GM19397 (cell line): ENCODE measurements at regions not wholly inside any gene's neighbourhood (a gene's known extent, or its start where the extent isn't known, plus 50 kb on each side); places are given as distances from the start of the nearest gene placed in this dataset.

Experiments
- ATAC-seq: cut with Tn5 transposase; IDR thresholded peaks from one replicate; pipeline ENCODE4 v1.9.1; 2021; ENCODE audit warnings: mild to moderate bottlenecking, moderate library complexity; ENCODE audit not compliant: unreplicated experiment

DNA sequence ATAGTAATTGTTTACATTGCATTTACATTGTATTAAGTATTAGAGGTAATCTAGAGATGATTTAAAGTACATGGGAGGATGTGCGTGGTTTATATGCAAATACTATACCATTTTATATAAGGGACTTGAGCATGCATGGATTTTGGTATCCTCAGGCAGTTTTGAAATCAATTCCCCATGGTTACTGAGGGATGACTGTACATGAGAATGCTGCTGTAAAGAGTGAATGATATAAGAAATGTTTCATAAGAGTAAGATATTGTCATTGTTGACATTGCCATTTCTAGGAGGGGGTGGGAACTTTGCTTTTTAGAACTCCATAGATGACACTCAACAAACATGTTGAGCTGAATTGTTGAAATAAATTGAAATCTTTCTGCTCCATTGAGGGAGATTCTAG is 185.0 kb downstream of the SEMA6A start:
- no peak for ATAC-seq

DNA sequence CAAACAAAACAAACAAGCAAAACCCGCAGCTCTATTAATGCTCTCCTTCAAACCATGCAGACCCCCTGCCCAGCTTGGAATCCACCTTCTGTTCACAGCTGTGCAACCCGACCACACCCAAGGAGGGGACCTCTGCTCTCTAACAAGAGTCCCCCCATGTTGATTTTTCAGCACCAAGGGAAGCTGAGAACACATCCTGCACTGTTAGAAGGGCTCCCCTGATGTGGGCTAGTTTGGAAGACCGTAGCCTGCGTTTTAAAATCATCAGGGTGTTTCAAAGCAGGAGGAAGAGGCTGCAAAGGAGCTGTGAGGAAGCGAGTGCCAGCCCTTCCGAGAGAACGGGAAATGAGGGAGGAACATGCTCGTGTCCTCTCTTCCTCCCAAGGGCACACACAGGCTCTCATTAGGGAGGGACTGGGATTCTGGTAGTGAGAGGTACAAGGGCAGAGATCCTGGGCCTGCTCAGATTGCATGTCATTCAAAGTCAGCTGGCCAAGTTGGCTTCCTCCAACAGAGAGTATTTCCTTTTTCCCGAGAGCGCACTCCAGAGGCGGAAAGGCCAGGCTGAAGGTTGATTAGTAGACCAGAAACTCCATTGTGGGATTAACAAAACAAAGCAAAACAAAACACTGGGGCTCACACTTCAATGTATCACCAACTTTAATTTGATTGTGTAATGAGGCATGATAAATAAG is 185.9 kb downstream of the SEMA6A start:
- no peak for ATAC-seq

DNA sequence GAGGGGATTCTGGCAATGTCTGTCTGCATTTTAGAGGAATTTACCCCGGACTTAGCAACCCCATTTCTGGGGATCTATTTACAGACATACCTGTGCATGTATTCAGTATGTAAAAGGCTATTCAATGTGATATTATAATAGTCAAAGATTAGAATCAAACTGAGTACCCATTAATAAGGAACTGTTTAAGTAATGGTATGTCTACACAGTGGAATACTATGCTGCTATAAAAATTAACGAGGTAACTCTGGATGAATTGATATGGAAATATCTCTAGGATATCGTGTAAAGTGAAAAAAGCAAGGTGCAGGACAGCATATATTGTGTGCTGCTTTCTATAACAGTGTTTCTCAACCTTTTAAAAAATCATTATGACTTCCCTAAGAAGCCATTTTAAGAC is 186.9 kb downstream of the SEMA6A start:
- no peak for ATAC-seq

DNA sequence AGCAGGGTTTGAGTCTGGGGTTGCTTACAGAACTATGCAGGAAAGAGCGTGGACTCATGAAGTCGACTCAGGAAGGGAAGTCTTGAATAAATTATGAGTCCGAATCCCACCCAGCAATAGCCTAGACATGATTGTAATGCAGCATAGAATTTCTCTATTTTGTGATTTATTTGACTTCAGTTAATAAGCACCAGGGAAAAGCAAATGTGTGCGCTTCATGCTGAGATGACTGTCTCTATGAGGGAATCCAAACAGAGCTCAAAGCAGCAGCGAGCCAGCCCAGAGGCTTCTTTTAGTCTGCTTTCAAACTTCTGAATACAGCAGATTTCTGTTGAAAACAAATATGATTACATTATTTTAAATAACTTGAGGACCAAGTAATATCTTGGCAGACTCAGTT is 188.0 kb downstream of the SEMA6A start:
- no peak for ATAC-seq

DNA sequence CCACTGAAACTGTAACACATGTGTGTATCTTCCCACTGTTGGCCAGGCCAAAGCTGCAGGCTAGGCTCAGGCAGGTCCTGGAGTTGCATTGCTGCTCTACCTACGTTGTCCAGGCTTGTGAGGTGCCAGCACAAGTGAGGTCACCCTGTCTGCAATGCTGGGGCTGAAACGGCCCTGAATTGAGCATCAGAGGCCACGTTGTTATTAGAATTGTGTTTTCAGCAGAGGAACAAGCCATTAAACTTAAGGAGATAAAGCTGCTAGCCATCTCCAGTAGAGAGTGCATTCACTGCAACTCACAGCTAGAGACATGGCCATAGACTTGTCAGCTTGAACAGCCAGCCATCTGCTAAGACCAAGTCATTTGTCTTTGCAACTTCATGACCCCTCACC is 191.8 kb downstream of the SEMA6A start:
- no peak for ATAC-seq

DNA sequence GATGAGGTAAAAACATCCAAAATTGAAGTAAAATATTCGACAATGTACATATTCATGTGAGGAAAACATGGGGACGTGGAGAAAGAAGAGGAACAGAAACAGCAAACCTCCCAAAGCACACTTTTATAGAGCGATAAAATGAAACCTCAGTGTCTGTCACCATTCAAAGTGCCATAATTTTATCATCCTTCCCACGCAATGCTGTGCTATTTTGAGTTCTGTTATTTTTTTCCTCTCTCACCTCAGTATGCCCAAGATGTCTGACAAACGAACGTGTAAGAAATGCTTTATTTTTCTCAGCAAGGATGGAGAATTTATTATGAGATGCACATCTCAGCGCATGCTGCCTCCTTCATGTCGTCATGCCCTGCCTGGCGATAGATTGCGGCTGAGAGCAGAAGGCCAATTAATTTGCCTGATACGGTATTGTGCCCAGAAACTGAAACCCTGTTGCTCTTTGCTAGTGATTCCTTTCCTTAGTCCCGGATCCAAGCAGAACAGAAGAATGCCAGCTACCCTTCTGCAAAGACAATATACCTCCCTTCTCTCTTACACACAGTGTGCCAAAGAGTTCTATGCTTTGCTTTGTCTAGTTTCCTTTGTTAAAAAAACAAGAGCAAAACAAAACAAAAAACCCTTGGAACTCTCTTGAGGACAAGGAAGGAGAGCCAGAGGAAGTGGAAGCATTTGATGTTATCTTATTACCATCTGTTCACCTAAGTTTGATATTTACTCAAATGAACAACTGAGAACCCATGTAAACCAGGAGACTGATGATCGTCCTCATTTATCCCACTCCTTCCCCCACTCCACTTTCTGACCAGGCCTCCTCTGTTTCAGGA is 192.4 kb downstream of the SEMA6A start:
- no peak for ATAC-seq

DNA sequence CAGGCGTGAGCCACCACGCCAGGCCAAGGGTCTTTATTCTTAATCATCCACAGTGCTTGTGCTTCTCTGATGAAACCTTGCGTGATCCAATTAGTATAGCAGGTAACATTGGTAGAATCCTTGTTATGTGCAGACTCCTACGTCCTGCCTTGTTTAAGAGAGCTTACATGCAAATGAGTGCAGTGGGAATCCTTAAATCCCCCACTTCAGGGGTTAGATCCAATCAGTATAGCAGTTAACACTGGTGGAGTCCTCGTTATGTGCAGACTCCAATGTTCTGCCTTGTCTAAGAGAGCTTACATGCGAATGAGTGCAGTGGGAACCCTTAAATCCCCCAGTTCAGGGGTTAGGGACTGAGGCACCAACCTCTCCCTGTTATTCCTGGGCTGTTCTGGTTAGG is 193.4 kb downstream of the SEMA6A start:
- ATAC-seq, result no peak

DNA sequence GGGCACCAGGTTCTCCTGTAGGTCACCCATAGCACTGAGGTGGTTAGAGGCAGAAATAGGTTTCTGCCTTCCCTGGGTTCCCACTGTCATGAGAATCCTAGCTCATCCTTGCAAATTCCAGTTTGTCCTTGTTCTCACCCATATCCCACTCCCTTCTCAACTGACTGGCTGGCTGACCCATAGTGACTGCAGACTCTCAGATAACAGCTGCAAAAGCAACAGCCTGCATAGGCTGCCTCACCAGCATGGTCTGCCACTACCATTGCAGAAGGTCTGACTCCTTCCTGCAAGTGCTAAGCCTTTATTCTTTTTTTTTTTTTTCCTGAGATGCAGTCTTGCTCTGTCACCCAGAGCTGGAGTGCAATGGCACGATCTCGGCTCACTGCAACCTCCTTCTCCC is 194.0 kb downstream of the SEMA6A start:
- ATAC-seq, result no peak

DNA sequence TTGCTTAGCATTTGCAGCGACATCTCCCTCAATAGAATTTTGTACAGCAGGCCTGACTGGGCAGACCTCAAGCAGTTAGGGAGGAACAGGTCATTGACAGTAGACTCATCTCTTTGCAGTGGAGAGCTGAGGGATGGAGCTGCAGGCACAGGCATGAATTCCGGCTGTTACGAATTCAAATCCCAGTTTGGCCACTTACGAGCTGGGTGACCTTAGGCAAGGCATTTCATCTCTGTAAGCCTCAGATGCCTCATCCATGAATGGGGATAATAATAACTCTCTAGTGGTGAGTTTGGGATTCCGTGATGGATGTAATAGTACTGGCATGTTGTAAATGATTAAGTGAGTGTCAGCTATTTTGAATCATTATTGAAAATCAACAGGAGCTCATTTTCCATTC is 195.3 kb downstream of the SEMA6A start:
- no peak for ATAC-seq

DNA sequence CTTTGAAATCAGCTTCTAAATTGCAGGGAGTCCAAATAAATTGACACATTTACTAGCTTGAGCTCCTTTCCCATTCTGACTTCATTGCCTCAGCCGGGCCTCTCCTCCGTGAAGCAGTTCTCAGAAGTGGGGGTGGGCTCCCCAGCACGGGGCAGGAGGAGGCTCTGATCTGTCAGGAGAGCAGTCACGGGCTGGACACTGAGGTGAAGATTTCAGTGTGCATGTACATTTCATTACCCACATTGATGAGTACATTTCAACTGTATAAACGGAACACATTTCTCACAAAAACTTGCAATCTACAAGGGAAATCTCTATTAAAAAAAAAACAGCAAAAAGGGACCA is 195.9 kb downstream of the SEMA6A start:
- no peak for ATAC-seq

DNA sequence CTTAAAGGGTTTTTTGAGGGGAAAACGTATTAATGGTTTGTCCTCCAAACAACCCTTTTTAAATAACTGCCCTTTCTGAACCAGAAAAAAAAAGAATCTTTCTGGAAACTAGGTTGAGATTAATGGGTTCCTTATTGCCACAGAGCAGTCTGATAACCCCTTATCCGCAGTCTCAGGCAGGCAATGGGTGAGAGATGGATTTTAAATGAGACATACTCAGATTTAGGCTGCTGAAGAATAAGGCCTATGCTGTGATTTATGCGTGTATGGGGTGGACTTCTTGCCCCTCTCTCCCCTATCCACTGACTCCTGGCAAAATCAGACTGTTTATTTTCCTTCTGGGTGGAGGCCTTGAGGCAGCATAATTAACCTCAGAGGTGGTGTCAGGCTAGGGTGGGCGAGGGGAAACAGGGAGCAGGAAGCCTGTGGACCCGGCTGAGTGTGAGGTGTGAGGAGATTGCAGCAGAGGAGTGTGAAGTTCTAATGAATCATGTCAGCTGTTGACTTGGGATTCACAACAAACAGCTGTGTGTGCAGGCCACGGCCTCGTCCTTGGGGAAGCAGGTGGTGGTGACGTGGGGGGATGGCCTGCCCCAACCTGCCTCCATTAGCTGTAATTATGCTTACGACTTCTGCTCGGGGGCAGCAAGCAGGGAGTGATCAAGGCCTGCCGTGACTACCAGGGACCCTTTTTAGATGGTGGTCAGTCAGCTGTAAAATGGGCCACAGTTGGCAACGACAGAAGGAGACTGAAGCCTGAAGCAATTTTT is 196.4 kb downstream of the SEMA6A start:
- ATAC-seq, result no peak

DNA sequence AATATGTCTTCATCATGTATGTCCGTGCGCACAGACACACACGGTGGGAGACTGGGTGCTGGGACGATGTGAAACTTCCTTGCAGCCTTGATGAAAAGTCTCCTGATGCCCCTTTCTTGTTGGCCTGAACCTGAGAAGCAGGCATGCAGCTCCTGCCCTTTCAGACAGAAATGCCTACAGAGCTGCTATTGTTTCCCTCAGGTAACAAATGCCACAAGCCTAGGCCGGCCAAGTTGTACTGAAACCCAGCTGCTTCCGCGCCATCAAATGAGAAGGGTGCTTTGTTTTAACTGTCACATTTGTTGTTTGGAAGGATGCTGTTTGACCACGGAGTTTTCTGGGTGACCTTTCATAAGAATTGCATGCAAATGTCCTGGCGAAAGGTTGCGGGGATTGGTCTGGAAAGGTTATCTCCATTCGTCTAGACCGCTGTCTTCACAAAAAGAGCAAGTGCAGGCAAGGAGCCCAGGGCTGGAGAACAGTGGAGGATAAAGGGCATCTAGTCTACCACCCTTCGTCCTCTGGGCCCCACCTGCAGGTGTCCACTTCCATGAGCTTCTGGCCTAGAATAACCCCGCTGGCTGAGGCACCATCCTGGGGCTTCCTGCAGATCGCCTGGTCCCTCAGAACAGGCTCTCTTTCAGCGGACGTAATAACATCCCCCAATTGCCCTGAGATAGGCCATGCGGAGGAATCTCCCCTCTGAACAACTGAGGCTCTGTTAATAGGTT is 197.2 kb downstream of the SEMA6A start:
- no peak for ATAC-seq

DNA sequence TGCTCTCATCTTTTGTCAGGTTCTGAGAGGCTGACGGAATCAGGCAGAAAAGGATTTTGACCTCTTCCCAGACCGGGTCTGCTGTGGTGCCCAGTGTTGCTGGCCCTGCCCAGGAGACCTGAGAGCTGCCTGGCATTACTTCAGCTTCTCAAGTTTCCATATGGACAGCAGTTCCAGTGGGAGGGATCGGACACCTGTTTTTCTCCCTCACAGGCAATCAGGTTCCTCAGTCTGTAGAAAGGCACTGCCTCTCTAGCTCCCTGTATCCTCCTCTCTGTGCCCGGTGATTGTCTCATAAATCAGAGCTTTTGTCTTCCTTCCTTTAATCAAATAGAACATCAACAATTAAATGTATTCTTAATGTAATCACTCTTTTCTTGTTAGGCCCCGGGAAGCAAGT is 198.7 kb downstream of the SEMA6A start:
- no peak for ATAC-seq

DNA sequence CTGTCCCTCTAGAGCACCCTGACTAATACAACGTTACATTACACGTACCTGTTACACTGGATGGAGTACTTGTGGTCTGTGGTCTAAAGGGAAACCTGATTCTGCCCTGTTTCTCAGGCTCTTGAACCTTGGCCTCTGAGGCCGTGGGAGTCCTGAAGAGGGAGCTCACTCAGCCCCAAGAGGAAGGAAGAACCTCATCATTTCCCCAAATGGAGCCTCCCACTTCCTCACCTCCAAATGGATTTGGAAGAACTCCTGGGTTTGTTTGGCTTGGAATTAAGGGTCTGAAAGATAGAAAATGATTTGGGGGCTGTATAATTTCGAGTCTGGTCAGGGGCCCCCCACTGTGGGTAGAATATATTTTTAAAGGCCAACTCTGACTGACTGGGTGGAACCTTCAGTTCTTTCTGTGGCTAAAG is 200.2 kb downstream of the SEMA6A start:
- ATAC-seq, result no peak

DNA sequence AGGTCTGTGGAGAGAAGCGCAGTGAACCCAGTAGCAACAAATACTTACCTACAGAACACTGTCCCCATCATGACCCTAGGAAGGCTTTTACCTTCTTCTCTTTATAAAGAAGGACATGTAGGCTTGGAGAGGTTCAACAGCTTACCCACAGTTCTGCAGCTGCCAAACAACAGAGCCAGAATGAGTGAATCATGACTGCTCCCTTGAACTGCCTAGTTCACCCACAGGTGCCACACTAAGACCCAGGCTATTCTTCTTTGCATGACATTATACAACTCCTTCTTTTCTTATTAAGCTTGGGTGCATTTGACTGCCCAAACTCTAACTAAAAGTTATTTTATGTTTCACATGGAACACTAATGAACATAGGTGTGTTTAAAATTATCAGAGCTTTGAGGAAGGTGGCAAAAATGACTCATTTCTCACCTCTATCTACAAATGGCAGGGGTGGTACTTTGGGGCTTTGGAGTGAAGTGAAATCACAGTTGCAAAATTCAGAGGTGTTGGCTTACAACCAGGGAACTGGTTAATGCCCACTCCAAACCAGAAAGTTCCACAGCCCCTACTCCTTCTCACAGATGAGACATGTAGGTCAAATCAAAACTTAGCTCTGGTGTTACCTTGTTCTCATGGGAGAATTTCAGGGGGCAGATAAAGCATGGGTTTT is 201.6 kb downstream of the SEMA6A start:
- no peak for ATAC-seq

DNA sequence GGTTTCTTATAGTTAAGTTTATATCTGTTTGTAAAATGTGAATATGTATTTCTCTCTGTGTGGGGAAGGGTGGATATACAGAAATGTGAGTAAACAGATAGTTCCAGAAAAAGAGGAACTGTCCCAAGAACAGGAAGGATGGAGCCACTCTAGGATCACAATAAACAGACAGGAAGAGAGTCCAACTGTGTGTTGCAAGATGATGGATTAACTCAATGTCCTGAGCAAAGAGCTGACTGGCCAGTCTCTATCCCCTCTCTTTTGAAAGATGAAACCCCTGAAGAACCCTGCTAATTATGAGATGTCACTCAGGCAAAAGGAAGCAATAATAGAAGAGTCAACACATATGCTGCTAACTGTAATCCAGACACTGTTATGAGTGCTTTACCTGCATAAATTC is 202.7 kb downstream of the SEMA6A start:
- no peak for ATAC-seq

DNA sequence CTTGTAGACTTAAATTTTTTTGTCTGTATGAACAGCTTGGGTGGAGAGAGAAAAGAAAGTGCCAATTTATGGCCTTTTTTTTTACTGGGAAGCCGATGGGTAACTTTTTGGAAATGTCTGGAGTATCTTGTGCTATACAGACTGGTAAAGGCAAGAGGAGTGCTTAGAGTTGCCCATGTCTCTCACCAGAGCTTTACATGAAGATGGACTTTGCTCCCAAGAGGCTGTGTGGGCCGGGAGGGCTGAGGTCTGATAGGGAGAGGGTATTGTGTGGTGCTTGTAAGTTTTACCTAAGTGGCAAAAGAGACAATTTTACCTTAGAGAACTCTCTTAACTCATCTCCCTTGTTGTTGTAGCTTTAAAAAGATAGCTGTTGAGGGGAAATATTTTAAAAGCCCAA is 203.2 kb downstream of the SEMA6A start:
- ATAC-seq, result no peak

DNA sequence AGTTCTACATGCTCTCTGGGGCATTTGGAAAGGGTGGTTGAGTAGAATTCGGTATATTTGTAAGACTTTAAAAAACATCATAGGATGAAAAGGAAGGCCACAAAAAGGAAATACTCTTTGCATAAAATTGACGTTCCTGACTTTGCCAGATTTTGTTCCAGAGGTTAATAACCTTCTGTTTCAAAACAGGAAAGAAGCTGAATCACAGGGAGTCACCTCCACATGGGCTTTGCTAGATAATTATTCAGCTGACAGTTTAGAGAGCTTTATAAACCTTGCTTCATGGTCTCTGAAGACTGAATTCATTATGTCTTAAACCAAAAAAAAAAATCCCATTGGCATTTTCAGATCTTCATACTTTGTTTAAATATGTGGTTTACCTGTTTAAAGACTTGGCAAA is 203.7 kb downstream of the SEMA6A start:
- no peak for ATAC-seq

DNA sequence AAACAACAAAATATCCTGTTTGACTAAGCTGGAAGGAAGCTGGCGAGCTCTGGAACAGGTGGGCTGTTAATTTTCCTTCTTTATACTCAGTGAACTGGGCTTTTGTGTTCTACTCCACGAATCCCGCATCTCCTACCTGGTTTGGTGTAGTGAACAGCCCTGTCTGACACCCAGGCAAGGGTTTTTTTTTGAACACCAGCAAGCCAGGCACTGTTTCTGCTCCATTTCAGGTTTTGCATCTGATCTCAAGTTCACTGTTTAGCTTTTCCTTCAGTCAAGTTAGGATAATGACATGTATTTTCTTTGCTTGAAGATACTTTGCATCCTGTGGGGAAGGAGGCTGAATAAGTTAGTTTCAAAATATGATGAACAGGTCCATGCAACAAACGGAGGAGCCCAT is 204.5 kb downstream of the SEMA6A start:
- ATAC-seq, result no peak

DNA sequence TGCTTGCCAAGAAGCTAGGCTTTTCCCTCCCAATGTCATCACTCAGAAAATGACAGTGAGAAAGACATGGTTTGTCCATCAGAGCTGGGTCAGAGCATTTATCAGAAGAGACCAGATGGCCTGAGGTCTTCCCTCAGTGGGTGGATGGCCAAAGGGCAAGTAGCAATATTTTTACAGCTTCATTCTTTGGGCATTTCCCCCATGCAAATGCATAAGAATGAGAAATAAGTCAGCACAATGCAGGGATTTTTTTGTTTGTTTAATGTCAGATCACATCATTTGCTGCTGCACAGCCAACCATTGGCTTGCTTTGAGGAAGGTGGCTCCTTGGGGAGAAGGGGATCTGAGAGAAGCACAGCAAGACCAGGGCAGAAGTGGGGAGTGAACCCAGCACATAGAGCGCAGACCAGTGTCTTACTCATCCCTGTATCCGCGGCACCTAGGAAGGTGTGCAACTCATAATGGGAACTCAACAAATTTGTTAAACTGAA is 209.6 kb downstream of the SEMA6A start:
- ATAC-seq, result peak; percentile 62

DNA sequence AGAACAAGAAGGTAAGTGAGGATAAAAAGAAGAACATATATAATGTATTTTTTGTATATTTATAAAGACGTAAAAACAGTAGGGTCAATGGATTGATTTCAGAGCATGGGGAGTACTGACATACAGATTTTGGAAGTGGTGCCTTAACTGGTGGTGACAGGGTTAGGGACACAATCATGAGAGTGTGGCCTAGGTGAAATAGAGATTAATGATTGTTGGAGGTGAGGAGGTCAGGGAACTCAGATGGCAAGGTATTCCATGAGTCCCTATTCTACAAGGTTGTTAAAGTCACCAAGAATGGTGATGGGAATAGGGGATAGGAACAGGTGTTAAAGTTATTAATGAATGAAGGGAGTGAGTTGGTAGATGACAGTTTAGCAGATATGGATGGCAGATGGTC is 210.8 kb downstream of the SEMA6A start:
- no peak for ATAC-seq
